ENCODE measurements at regions not wholly inside any gene's neighbourhood (a gene's known extent, or its start where the extent isn't known, plus 50 kb on each side); places are given as distances from the start of the nearest gene placed in this dataset.
"Not testable (repeated sequence)": the region's sequence is repeated elsewhere in the genome, so short reads cannot be mapped to it uniquely, and the experiment has no call there.

GRCh38 chr17:54623746-54624145 lies 276.9 kb upstream of the TOM1L1 start:
- H3K79me2 ChIP-seq (replicated peaks; ENCODE audit: insufficient read depth, low read length): no peaks in the 10 kb centered on the region
- no peak overlapping the region for H3K9ac ChIP-seq (ENCODE audit: low read length)
- no peak overlapping the region for H3K4me2 ChIP-seq (ENCODE audit: low read length)
- no peak overlapping the region for H2AFZ ChIP-seq (ENCODE audit: low read depth, low read length)
- H3K4me3 ChIP-seq (ENCODE audit: low read length): no peak overlapping the region
- no peaks in the 10 kb centered on the region for H3K27me3 ChIP-seq (ENCODE audit: insufficient read depth, low read depth, low read length)
- TF ChIP-seq REST (IDR thresholded peaks at IDR 0.05; ENCODE audit: borderline replicate concordance): no peak
- no peak for TF ChIP-seq MXI1 (conservative IDR thresholded peaks at IDR 0.05; ENCODE audit: poor library complexity, severe bottlenecking)
- no peak for TF ChIP-seq TAF1 (IDR thresholded peaks at IDR 0.05; ENCODE audit: low read depth)
- no peak for TF ChIP-seq CTCF (IDR thresholded peaks at IDR 0.05; ENCODE audit: poor library complexity, severe bottlenecking)
- TF ChIP-seq POLR2AphosphoS5 (IDR thresholded peaks at IDR 0.05): no peak
- TF ChIP-seq RAD21 (conservative IDR thresholded peaks at IDR 0.05): no peak
- TF ChIP-seq SMC3 (conservative IDR thresholded peaks at IDR 0.05; ENCODE audit: poor library complexity): no peak
- TF ChIP-seq EZH2 (IDR thresholded peaks at IDR 0.05; ENCODE audit: borderline replicate concordance, insufficient read depth, low read length, poor library complexity, severe bottlenecking): no peak
- no peak for TF ChIP-seq EP300 (conservative IDR thresholded peaks at IDR 0.05; ENCODE audit: poor library complexity, severe bottlenecking)
- H3K9me3 ChIP-seq (ENCODE audit: low read length): no peaks in the 10 kb centered on the region
- no peaks in the 10 kb centered on the region for H3K36me3 ChIP-seq (ENCODE audit: insufficient read depth, low read length)
- H3F3A ChIP-seq (ENCODE audit: insufficient read depth, low read length, poor library complexity, severe bottlenecking): no peaks in the 10 kb centered on the region
- H3K9me2 ChIP-seq (ENCODE audit: insufficient read depth, low read length): no peaks in the 10 kb centered on the region
- no peaks in the 10 kb centered on the region for H4K20me1 ChIP-seq (ENCODE audit: insufficient read depth)
- no peak overlapping the region for H3K27ac ChIP-seq (ENCODE audit: low read length)

- Histone ChIP-seq H3K4me3 (ENCODE audit: low read length) (no peak overlapping the region), H4K20me1 (ENCODE audit: insufficient read depth) (no peaks in the 10 kb centered on the region), H3K36me3 (ENCODE audit: insufficient read depth, low read length) (no peaks in the 10 kb centered on the region), H3K9ac (ENCODE audit: low read length) (no peak overlapping the region), H3F3A (ENCODE audit: insufficient read depth, low read length, poor library complexity, severe bottlenecking) (no peaks in the 10 kb centered on the region), H2AFZ (ENCODE audit: low read depth, low read length) (no peak overlapping the region), H3K27ac (ENCODE audit: low read length) (no peak overlapping the region), H3K79me2 (replicated peaks; ENCODE audit: insufficient read depth, low read length) (no peaks in the 10 kb centered on the region), H3K9me3 (ENCODE audit: low read length) (no peaks in the 10 kb centered on the region), H3K27me3 (ENCODE audit: insufficient read depth, low read depth, low read length) (no peaks in the 10 kb centered on the region), H3K9me2 (ENCODE audit: insufficient read depth, low read length) (no peaks in the 10 kb centered on the region), H3K4me2 (ENCODE audit: low read length) (no peak overlapping the region)
- no peak for TF ChIP-seq SMC3 (conservative IDR thresholded peaks at IDR 0.05; ENCODE audit: poor library complexity)
- TF ChIP-seq RAD21 (conservative IDR thresholded peaks at IDR 0.05): no peak
- no peak for TF ChIP-seq EZH2 (IDR thresholded peaks at IDR 0.05; ENCODE audit: borderline replicate concordance, insufficient read depth, low read length, poor library complexity, severe bottlenecking)
These were observed 274.4 kb upstream of the TOM1L1 start for GRCh38 chr17:54626146-54626703.

GRCh38 chr17:54639426-54639825 lies 261.2 kb upstream of the TOM1L1 start:
- H3K9me2 ChIP-seq (ENCODE audit: insufficient read depth, low read length); H3K36me3 ChIP-seq (ENCODE audit: insufficient read depth, low read length); H3K9ac ChIP-seq (ENCODE audit: low read length); H3K4me3 ChIP-seq (ENCODE audit: low read length); H3K79me2 ChIP-seq (replicated peaks; ENCODE audit: insufficient read depth, low read length); H3K27ac ChIP-seq (ENCODE audit: low read length); H3K27me3 ChIP-seq (ENCODE audit: insufficient read depth, low read depth, low read length); H3K4me2 ChIP-seq (ENCODE audit: low read length); H3F3A ChIP-seq (ENCODE audit: insufficient read depth, low read length, poor library complexity, severe bottlenecking); H4K20me1 ChIP-seq (ENCODE audit: insufficient read depth); H3K9me3 ChIP-seq (ENCODE audit: low read length); H2AFZ ChIP-seq (ENCODE audit: low read depth, low read length): not testable (repeated sequence)
